ENCODE measurements at regions not wholly inside any gene's neighbourhood (a gene's known extent, or its start where the extent isn't known, plus 50 kb on each side); places are given as distances from the start of the nearest gene placed in this dataset.

- no peak for DNase-seq
Measured at GRCh38 chr6:148218542-148219258, 123.9 kb upstream of the SASH1 start.

DNA sequence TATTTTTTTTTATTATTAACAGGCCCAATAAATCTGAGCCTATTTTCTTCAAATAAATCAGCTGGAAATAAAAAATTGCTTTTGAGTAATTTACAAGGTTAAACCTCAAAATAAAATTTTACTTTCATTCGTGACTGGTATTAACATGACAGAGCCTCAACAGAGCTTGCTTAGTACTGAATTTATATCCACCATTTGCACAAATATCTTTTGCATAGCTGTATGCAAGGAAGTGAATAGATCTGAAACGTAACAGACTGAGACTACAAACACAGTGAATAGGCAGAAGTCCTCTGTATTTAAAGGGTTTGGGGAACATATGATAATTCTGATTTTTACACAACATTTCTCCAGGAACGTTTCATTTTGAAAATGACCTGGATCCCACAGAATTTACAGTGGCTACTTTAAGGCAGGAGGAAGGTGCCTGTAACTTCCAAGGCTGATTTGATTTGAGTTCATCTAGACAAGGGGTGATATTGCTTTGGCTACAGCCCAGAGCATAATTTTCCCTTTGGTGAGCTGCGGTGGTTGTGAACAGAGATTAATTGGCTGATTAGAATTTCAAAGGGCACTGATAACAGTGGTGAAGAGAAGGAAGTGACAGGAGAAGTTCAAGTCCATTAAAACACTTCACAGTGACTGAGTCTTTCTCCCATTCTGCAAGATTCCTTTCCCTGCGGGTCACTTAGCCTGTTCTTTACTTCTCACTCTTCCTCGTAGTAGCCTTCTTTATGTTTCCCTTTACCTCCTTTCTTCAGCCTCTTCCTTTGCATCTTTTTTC is 121.2 kb upstream of the SASH1 start:
- no peak for DNase-seq

GRCh38 chr6:148222376-148222775 is 120.3 kb upstream of the SASH1 start:
- no peak for DNase-seq

DNA sequence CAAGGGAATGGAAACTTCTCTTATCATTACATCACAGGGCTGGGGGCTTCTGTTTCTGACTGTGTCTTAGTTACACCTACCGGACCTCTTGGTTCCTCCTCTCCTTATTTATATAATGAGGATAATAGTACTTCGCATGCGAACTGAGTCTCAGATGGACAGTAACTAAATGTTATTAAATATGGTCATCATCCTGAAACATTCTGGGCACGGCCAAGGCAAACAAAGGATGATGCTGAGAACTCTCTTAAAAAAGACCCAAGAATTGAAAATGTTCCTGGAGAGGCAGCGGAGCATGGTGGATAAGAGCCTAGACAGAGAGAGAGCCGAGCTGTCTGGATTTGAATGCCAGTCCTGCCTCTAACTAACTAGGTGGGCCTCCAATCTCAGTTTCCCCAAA is 119.8 kb upstream of the SASH1 start:
- no peak for DNase-seq

- no peak for DNase-seq
Measured at GRCh38 chr6:148223424-148223842, 119.2 kb upstream of the SASH1 start.

DNA sequence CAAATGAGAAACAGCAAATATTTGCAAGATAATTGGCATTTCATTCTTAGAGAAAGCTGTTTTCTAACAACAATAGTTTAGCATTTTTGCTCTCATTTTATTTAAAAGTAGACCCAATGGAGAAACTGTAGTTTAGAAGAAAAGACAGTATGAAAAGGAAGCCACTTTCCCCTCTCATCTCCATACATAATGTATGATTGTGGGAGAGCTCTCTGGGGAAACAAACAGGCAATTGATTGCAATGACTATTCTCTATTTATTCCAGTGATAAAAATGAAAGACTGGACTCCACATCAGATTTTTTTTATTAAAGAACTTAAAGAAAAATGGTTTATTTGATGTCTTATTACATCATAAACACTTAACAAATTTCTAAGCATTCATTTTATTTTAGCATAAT is 116.8 kb upstream of the SASH1 start:
- no peak for DNase-seq

GRCh38 chr6:148226284-148226683 is 116.4 kb upstream of the SASH1 start:
- no peak for DNase-seq

DNA sequence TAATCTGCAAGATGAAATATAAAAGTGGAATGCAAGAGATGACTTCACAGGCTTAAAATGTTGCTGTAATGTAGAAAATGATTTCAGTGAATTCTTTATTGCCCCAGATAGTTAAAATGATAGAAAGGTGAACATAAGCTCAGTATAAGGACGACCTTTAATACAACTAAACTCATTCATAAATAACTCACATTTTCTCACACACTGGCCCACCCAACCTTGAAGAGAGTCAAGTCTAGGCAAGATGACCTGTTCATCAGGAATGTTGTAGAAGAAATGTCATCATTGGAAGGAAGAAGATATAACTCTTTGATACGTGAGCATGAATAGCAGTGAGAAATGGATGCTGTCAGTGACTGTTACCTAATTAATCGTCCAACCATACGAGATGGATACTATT is 111.1 kb upstream of the SASH1 start:
- DNase-seq = no peak

GRCh38 chr6:148235446-148235845 is 107.2 kb upstream of the SASH1 start:
- DNase-seq = no peak

DNA sequence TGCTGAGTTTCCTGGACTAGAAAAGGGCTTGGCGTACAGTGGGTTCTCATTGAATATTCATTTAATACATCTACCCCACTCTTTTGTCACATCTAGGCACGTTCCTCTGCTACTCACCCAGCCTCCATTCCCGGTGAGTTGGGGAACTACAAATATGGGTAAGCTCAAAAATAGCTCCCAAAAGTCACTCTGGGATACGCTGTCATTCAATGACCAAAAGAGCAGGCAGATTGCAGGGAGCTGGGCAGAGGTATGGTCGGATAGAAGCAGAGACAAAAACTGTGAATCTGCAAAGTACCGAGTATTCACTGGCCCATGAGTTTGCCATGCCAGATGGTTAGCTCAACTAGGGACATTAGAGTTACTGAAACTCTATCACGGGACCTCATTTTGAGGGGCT is 103.9 kb upstream of the SASH1 start:
- DNase-seq = no peak

DNA sequence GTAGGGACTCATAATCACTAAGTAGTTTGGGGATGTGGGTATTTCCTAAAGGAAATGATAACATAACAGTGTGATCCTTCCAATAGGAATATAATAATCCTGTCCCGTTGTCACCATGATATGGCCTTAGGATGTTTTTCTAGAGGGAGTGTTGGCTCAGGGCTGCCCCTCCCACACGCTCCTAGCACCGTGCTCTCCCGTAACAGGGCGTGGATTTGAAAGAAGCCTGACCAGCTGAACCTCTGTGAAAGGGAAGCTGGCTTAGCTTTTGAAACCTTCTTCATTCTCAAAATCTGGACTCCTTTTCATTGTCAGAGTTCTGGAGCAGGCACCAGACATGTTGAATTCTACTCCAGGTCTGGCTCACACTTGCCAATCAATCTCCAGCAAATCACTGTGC is 103.4 kb upstream of the SASH1 start:
- DNase-seq = no peak

GRCh38 chr6:148239801-148240460 is 102.7 kb upstream of the SASH1 start:
- DNase-seq = no peak

GRCh38 chr6:148240461-148240840 is 102.2 kb upstream of the SASH1 start:
- DNase-seq = no peak

DNA sequence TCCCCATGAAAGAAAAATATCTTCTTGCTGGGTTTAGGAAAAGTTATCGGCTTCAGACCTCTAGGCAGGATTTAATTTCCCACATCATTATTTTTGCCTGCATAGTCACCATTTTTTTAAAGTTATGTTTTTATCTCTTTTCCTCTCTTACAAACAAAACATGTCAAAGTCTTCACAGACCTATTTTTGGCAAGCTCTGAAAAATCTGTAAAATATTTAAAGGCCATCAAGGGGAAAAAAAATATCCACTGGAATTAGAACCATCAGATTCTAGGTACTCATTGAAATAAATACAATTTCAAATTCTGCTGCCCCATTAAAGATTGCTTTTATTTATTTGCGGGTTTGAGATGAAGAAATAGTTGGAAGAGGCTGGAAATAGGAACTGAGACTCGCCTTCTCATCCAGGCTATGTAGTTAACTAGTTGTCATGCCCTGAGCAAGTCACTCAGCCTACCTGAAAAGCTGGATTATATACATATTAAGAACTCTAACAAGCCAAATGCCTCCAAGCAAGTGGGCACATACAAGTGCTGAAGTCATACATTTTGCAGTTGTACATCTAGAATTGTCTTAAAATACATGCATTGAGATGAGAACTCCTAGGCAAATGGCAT is 101.7 kb upstream of the SASH1 start:
- no peak for DNase-seq

GRCh38 chr6:148242180-148242579 is 100.5 kb upstream of the SASH1 start:
- DNase-seq = no peak

GRCh38 chr6:148244217-148244935 is 98.3 kb upstream of the SASH1 start:
- DNase-seq = no peak

GRCh38 chr6:148247386-148248063 is 95.1 kb upstream of the SASH1 start:
- DNase-seq = no peak

DNA sequence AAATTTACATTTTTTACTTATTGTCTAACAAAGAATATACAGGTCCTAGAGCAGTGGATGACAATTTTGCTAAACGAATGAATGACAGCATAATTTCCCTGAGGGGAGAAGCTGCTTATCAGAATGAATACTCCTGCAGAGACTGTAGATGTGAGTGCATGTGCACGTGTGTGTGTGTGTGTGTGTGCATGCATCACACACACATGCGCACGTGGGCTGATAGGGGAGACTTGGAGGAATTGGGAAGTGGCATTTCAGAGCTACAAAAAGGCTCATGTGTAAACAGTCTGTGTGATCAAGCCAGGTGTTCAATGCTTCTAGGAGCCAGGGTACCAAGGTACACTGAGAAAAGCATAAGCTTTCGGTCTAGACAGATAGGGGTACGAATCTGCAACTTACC is 93.5 kb upstream of the SASH1 start:
- DNase-seq = no peak

- no peak for DNase-seq
Measured at GRCh38 chr6:148249679-148250375, 92.8 kb upstream of the SASH1 start.

- no peak for DNase-seq
Measured at GRCh38 chr6:148250975-148251685, 91.5 kb upstream of the SASH1 start.

DNA sequence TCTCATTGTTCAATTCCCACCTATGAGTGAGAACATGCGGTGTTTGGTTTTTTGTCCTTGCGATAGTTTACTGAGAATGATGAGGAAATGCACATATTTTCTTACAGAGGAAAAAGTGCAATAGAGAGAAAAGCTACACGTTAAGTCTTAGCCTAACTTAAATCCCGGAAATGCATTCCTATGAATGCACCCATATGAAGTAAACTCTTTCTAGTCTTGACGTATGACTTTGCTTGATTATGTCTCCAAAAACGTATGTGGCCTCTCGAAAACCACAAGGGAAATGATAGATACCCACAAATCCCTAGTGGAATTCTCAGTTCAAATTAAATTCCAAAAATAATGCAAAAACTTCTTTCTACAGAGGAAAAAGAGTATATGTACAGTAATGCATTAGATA is 90.7 kb upstream of the SASH1 start:
- DNase-seq = no peak

Measured in inflammatory macrophage (primary cell).